CD4-positive, alpha-beta T cell (primary cell): ENCODE measurements at regions not wholly inside any gene's neighbourhood (a gene's known extent, or its start where the extent isn't known, plus 50 kb on each side); places are given as distances from the start of the nearest gene placed in this dataset.

Experiments used
- ATAC-seq: fragments of 200-7000 bp; cut with Tn5 transposase; one replicate; pipeline ENCODE4 v1.10.0; 2022; ENCODE audit warnings: mild to moderate bottlenecking; ENCODE audit not compliant: poor library complexity
- CTCF ChIA-PET: fragments of 350-600 bp; sonication (Branson Sonifier 250); formaldehyde crosslinking; loops from one replicate; lab custom pipeline; 2021; ENCODE audit warnings: antibody characterized with exemption, inconsistent platforms; lab: Charles Lee
- POLR2A ChIA-PET: fragments of 350-600 bp; sonication (Branson Sonifier 250); formaldehyde crosslinking; loops from one replicate; lab custom pipeline; 2021; ENCODE audit warnings: antibody characterized with exemption, inconsistent platforms; lab: Charles Lee
- DNase-seq, 14 experiments: peaks; one replicate each; pipeline ENCODE4 v3.0.0-alpha.2; 2013 to 2020; ENCODE audit warnings: mixed read lengths in 2 of 14
- H3K27ac ChIP-seq, 2 donors: one replicate each; pipeline versions ENCODE4 v1.5.1 to v1.7.0; 2013; ENCODE audit warnings: low read length in 2 of 2, low read depth in 1 of 2, mild to moderate bottlenecking in 1 of 2
- H3K27me3 ChIP-seq, 2 experiments: 1 replicate in 1 of 2; 2 replicates in 1 of 2; pipeline versions ENCODE4 v1.6.1 to v1.7.0; 2013; ENCODE audit warnings: low read length in 2 of 2, control low read depth in 1 of 2, mild to moderate bottlenecking in 1 of 2, moderate library complexity in 1 of 2; ENCODE audit not compliant: insufficient read depth in 2 of 2, control insufficient read depth in 1 of 2
- H3K36me3 ChIP-seq: one replicate; pipeline ENCODE4 v1.6.1; 2013; ENCODE audit warnings: low read length, control low read depth; ENCODE audit not compliant: insufficient read depth
- H3K4me1 ChIP-seq: one replicate; pipeline ENCODE4 v1.6.1; 2013; ENCODE audit warnings: low read length, control low read depth; ENCODE audit not compliant: insufficient read depth
- H3K4me3 ChIP-seq: one replicate; pipeline ENCODE4 v1.5.1; 2013; ENCODE audit warnings: mild to moderate bottlenecking, low read length, moderate library complexity
- H3K9me3 ChIP-seq, 2 experiments: 1 replicate in 1 of 2; 2 replicates in 1 of 2; pipeline versions ENCODE4 v1.6.1 to v1.7.0; 2013; ENCODE audit warnings: low read length in 2 of 2, mild to moderate bottlenecking in 2 of 2, control low read depth in 1 of 2, moderate library complexity in 1 of 2; ENCODE audit not compliant: control insufficient read depth in 1 of 2, insufficient read depth in 1 of 2
- H3K27ac Mint-ChIP-seq: one replicate; pipeline ENCODE4 v1.8.0; 2020; ENCODE audit warnings: mixed read lengths
- H3K27me3 Mint-ChIP-seq: one replicate; pipeline ENCODE4 v1.8.0; 2021; ENCODE audit warnings: mixed read lengths
- H3K36me3 Mint-ChIP-seq: one replicate; pipeline ENCODE4 v1.8.0; 2021; ENCODE audit warnings: low read depth, mixed read lengths
- H3K4me1 Mint-ChIP-seq: one replicate; pipeline ENCODE4 v1.8.0; 2021; ENCODE audit warnings: low read depth, mixed read lengths
- H3K4me3 Mint-ChIP-seq: one replicate; pipeline ENCODE4 v1.8.0; 2020; ENCODE audit warnings: mild to moderate bottlenecking, mixed read lengths
- H3K9me3 Mint-ChIP-seq: one replicate; pipeline ENCODE4 v1.8.0; 2020; ENCODE audit warnings: mixed read lengths
- CTCF ChIP-seq: fragments of 200-600 bp; IDR thresholded peaks from one replicate; pipeline ENCODE4 v1.8.0; 2022; ENCODE audit warnings: antibody characterized with exemption, mild to moderate bottlenecking
- intact Hi-C, 2 experiments: fragments of 100-400 bp; cut with DNase I in 1 of 2; cut with micrococcal nuclease in 1 of 2; formaldehyde crosslinking; loops; one replicate each; pipeline versions ENCODE4 v1.15.1 to v1.9.0; 2023 to 2025; cut with DNase I, micrococcal nuclease

GRCh38 chr16:73601911-73602310, 554.0 kb upstream of the ZFHX3 start:
- CTCF ChIA-PET: no interaction called here
- Mint-ChIP-seq H3K4me3 (no peak overlapping the region), H3K27me3 (peaks cover 4% of the 10 kb centered on the region), H3K9me3 (peaks cover 4% of the 10 kb centered on the region), H3K36me3 (no peaks in the 10 kb centered on the region), H3K4me1 (no peaks in the 10 kb centered on the region), H3K27ac (no peak overlapping the region)
- no peak for ATAC-seq
- POLR2A ChIA-PET: no interaction called here
- no peak overlapping the region for H3K27ac ChIP-seq
- no peak for TF ChIP-seq CTCF
- peaks cover 0 to 14% of the 10 kb centered on the region in 2 experiments for H3K9me3 ChIP-seq
- no peaks in the 10 kb centered on the region for H3K27me3 ChIP-seq
- H3K4me1 ChIP-seq: no peaks in the 10 kb centered on the region
- no peaks in the 10 kb centered on the region for H3K36me3 ChIP-seq
- no peak overlapping the region for H3K4me3 ChIP-seq
- intact Hi-C loops: no loop called here
- no peak for DNase-seq

DNA sequence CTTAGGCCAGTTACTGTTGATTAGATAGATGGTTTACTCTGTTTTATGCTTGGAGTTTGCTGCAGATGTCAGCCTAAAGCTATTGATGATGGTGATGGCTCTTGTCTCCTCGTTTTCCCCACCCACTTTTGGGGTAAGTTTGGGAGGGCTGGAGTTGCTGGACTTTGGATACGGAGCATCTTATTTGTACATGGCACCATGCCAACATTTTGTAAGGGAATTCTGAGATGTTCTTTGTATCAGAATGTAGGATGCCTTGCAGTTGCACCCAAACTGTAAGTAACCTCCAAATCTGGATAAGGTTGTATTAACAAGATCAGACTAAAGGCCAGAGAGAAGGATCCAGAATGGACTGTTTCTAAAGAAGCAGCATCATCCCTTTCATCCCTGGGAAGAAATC, 551.9 kb upstream of the ZFHX3 start:
- no peak for TF ChIP-seq CTCF
- peaks cover 0 to 14% of the 10 kb centered on the region in 2 experiments for H3K9me3 ChIP-seq
- ATAC-seq (no peak), DNase-seq (no peak)
- no peaks in the 10 kb centered on the region for H3K9me3 Mint-ChIP-seq
- H3K27ac Mint-ChIP-seq: no peak overlapping the region
- no peak overlapping the region for H3K27ac ChIP-seq
- H3K4me3 Mint-ChIP-seq: no peak overlapping the region
- no peak overlapping the region for H3K4me3 ChIP-seq
- ChIA-PET POLR2A (no interaction called here), CTCF (no interaction called here)
- no peaks in the 10 kb centered on the region for H3K36me3 Mint-ChIP-seq
- intact Hi-C loops: no loop called here
- no peaks in the 10 kb centered on the region for H3K4me1 Mint-ChIP-seq
- no peaks in the 10 kb centered on the region for H3K27me3 Mint-ChIP-seq
- H3K4me1 ChIP-seq: no peaks in the 10 kb centered on the region
- no peaks in the 10 kb centered on the region for H3K27me3 ChIP-seq
- H3K36me3 ChIP-seq: no peaks in the 10 kb centered on the region

DNA sequence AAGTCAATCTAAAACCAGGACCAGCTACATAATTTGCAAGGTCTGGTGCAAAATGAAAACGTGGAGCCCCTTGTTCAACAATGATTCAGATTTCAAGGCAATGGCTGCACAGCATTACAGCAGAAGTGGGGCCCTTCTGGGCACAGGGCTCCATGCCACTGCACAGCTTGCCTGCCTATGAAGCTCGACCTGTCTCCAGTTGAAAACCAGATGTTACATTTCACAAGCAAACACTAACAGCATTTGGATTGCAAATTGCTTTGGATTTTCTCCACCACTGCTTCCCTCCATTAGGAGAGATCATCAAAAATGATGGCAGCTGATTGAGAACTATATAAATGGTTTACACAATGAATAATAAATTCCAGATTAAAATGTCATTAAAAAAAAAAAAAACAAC, 551.4 kb upstream of the ZFHX3 start:
- Mint-ChIP-seq H3K27ac (no peak overlapping the region), H3K9me3 (no peaks in the 10 kb centered on the region), H3K4me3 (no peak overlapping the region), H3K27me3 (no peaks in the 10 kb centered on the region), H3K36me3 (no peaks in the 10 kb centered on the region), H3K4me1 (no peaks in the 10 kb centered on the region)
- intact Hi-C loops: no loop called here
- CTCF ChIA-PET: no interaction called here
- H3K36me3 ChIP-seq: no peaks in the 10 kb centered on the region
- POLR2A ChIA-PET: no interaction called here
- DNase-seq (no peak), ATAC-seq (no peak)
- H3K4me1 ChIP-seq: no peaks in the 10 kb centered on the region
- no peak for TF ChIP-seq CTCF
- no peak overlapping the region for H3K4me3 ChIP-seq
- no peak overlapping the region for H3K27ac ChIP-seq
- H3K9me3 ChIP-seq: peaks cover 0 to 14% of the 10 kb centered on the region in 2 experiments
- H3K27me3 ChIP-seq: no peaks in the 10 kb centered on the region
